GM23338 (cell line): ENCODE measurements at regions not wholly inside any gene's neighbourhood (a gene's known extent, or its start where the extent isn't known, plus 50 kb on each side); places are given as distances from the start of the nearest gene placed in this dataset.

ENCODE experiments used
- ATAC-seq: fragments of 200-7000 bp; cut with Tn5 transposase; 3 replicates; pipeline ENCODE4 v1.9.1; 2020
- DNase-seq: peaks from one replicate; pipeline ENCODE4 v3.0.0-alpha.2; 2015; ENCODE audit warnings: low spot score
- H2AFZ ChIP-seq: fragments of 200-600 bp; sonication (generic); 2 replicates; pipeline ENCODE4 v1.8.0; 2016; ENCODE audit warnings: antibody characterized with exemption, mild to moderate bottlenecking, moderate library complexity
- H3F3A ChIP-seq: fragments of 200-600 bp; sonication (generic); replicated peaks from 2 replicates; pipeline ENCODE4 v1.8.0; 2017; ENCODE audit warnings: antibody characterized with exemption, mixed run types, low read depth
- H3K27ac ChIP-seq: fragments of 200-600 bp; sonication (generic); 2 replicates; pipeline ENCODE4 v1.6.1; 2016; ENCODE audit warnings: low read depth
- H3K27me3 ChIP-seq: fragments of 200-600 bp; sonication (generic); 2 replicates; pipeline ENCODE4 v1.8.0; 2016; ENCODE audit warnings: mild to moderate bottlenecking, mixed run types, moderate library complexity; ENCODE audit not compliant: insufficient read depth
- H3K36me3 ChIP-seq: fragments of 200-600 bp; sonication (generic); 2 replicates; pipeline ENCODE4 v1.8.0; 2016; ENCODE audit warnings: mild to moderate bottlenecking; ENCODE audit not compliant: insufficient read depth
- H3K4me1 ChIP-seq: fragments of 200-600 bp; sonication (generic); 2 replicates; pipeline ENCODE4 v1.8.0; 2016; ENCODE audit warnings: mild to moderate bottlenecking, moderate library complexity; ENCODE audit not compliant: insufficient read depth
- H3K4me2 ChIP-seq: fragments of 200-600 bp; sonication (generic); 2 replicates; pipeline ENCODE4 v1.7.1; 2017; ENCODE audit warnings: mixed run types
- H3K4me3 ChIP-seq: fragments of 200-600 bp; sonication (generic); 2 replicates; pipeline ENCODE4 v1.6.1; 2016; ENCODE audit warnings: mixed run types
- H3K79me2 ChIP-seq: fragments of 200-600 bp; sonication (generic); replicated peaks from 2 replicates; pipeline ENCODE4 v1.8.0; 2017; ENCODE audit warnings: mild to moderate bottlenecking; ENCODE audit not compliant: insufficient read depth
- H3K9me2 ChIP-seq: fragments of 200-600 bp; sonication (generic); 2 replicates; pipeline ENCODE4 v1.8.0; 2017; ENCODE audit not compliant: insufficient read depth
- H4K20me1 ChIP-seq: fragments of 200-600 bp; sonication (generic); replicated peaks from 2 replicates; pipeline ENCODE4 v1.8.0; 2017; ENCODE audit warnings: mild to moderate bottlenecking; ENCODE audit not compliant: insufficient read depth
- H3K27ac Mint-ChIP-seq: 2 replicates; pipeline ENCODE4 v1.8.0; 2020; ENCODE audit warnings: inconsistent platforms, mild to moderate bottlenecking, moderate library complexity, mixed read lengths
- H3K27me3 Mint-ChIP-seq: 3 replicates; pipeline ENCODE4 v1.8.0; 2022; ENCODE audit warnings: low read depth, mild to moderate bottlenecking, moderate library complexity, mixed read lengths, inconsistent platforms; ENCODE audit not compliant: insufficient read depth, poor library complexity
- H3K36me3 Mint-ChIP-seq: 3 replicates; pipeline ENCODE4 v1.8.0; 2021; ENCODE audit warnings: low read depth, mild to moderate bottlenecking, inconsistent platforms, moderate library complexity, mixed read lengths
- H3K4me1 Mint-ChIP-seq: 3 replicates; pipeline ENCODE4 v1.8.0; 2020; ENCODE audit warnings: mild to moderate bottlenecking, inconsistent platforms, mixed read lengths
- H3K4me3 Mint-ChIP-seq: 3 replicates; pipeline ENCODE4 v1.8.0; 2021; ENCODE audit warnings: moderate library complexity, mild to moderate bottlenecking, inconsistent platforms, mixed read lengths
- H3K9me3 Mint-ChIP-seq: 3 replicates; pipeline ENCODE4 v1.8.0; 2020; ENCODE audit warnings: moderate library complexity, mild to moderate bottlenecking, inconsistent platforms, mixed read lengths
- CTCF ChIP-seq, 2 experiments: fragments of 200-600 bp in 1 of 2; sonication (generic) in 1 of 2; conservative IDR thresholded peaks; 2 replicates each; pipeline versions ENCODE4 v1.5.1 to v1.6.1; 2016 to 2017; ENCODE audit warnings: antibody characterized with exemption in 2 of 2, low read depth in 2 of 2, mild to moderate bottlenecking in 2 of 2, moderate library complexity in 1 of 2
- EZH2phosphoT487 ChIP-seq: fragments of 200-600 bp; sonication (generic); IDR thresholded peaks from one replicate; pipeline ENCODE4 v1.8.1; 2018; ENCODE audit warnings: antibody characterized with exemption; ENCODE audit not compliant: unreplicated experiment
- JUNB ChIP-seq: IDR thresholded peaks from one replicate; pipeline ENCODE4 v1.6.1; 2016; ENCODE audit warnings: antibody characterized with exemption; ENCODE audit not compliant: unreplicated experiment
- REST ChIP-seq: IDR thresholded peaks from one replicate; pipeline ENCODE4 v1.6.1; 2018; ENCODE audit warnings: antibody characterized with exemption; ENCODE audit not compliant: unreplicated experiment
- ZNF114 ChIP-seq: fragments of 250-450 bp; sonication (Bioruptor Pico); IDR thresholded peaks from 2 replicates; pipeline ENCODE4 v1.5.0; 2020; ENCODE audit warnings: mild to moderate bottlenecking, moderate library complexity
- ZNF462 ChIP-seq: fragments of 250-450 bp; sonication (Bioruptor Pico); IDR thresholded peaks from 2 replicates; pipeline ENCODE4 v1.5.0; 2020; ENCODE audit warnings: mild to moderate bottlenecking, moderate library complexity

GRCh38 chr6:2351090-2351489 is 105.7 kb upstream of the GMDS start (continued):
- TF ChIP-seq ZNF462 (CRISPR knock-in tag) = no peak
- no peak for TF ChIP-seq EZH2phosphoT487
- no peak for TF ChIP-seq CTCF (conservative IDR thresholded peaks at IDR 0.05; ENCODE audit: low read depth in 2 of 2)

GRCh38 chr6:2346078-2346477 is 100.7 kb upstream of the GMDS start:
- no peak overlapping the region for H3K4me3 ChIP-seq
- no peak overlapping the region for H3K4me2 ChIP-seq
- H3K27me3 Mint-ChIP-seq = no peaks in the 10 kb centered on the region
- no peaks in the 10 kb centered on the region for H3K27me3 ChIP-seq
- no peaks in the 10 kb centered on the region for H3K4me1 ChIP-seq
- H3K36me3 Mint-ChIP-seq = no peaks in the 10 kb centered on the region
- H4K20me1 ChIP-seq = no peaks in the 10 kb centered on the region
- no peak for DNase-seq
- ATAC-seq = no peak
- H3K36me3 ChIP-seq = no peaks in the 10 kb centered on the region
- H3F3A ChIP-seq = no peaks in the 10 kb centered on the region
- H3K79me2 ChIP-seq = no peaks in the 10 kb centered on the region
- H2AFZ ChIP-seq = no peak overlapping the region
- no peak overlapping the region for H3K27ac ChIP-seq
- H3K27ac Mint-ChIP-seq = no peak overlapping the region
- H3K9me3 Mint-ChIP-seq = no peaks in the 10 kb centered on the region
- peaks cover 3% of the 10 kb centered on the region; the same call in 1 of the 2 replicates for H3K9me2 ChIP-seq
- H3K4me1 Mint-ChIP-seq = peaks cover 7% of the 10 kb centered on the region; the same call in 1 of the 3 replicates
- no peak overlapping the region for H3K4me3 Mint-ChIP-seq
- TF ChIP-seq ZNF114 (CRISPR knock-in tag) = no peak
- no peak for TF ChIP-seq JUNB
- TF ChIP-seq EZH2phosphoT487 = no peak
- TF ChIP-seq REST = no peak
